Osteoblast (primary cell): ENCODE measurements at regions not wholly inside any gene's neighbourhood (a gene's known extent, or its start where the extent isn't known, plus 50 kb on each side); places are given as distances from the start of the nearest gene placed in this dataset.

ENCODE experiments used
- DNase-seq: peaks from one replicate; pipeline ENCODE4 v3.0.0; 2011; ENCODE audit warnings: low spot score, mixed read lengths; ENCODE audit not compliant: insufficient read length; ENCODE audit errors: missing footprints
- H2AFZ ChIP-seq: 2 replicates; pipeline ENCODE4 v1.6.0; 2011; ENCODE audit warnings: mild to moderate bottlenecking, low read length
- H3K27ac ChIP-seq: 2 replicates; pipeline ENCODE4 v1.5.1; 2011; ENCODE audit warnings: mild to moderate bottlenecking, low read depth, low read length, moderate library complexity
- H3K27me3 ChIP-seq: 2 replicates; pipeline ENCODE4 v1.6.0; 2012; ENCODE audit warnings: mild to moderate bottlenecking, control low read depth, inconsistent platforms, low read length, moderate library complexity; ENCODE audit not compliant: insufficient read depth
- H3K36me3 ChIP-seq: 2 replicates; pipeline ENCODE4 v1.5.1; 2011; ENCODE audit warnings: mild to moderate bottlenecking, low read length, control low read depth, moderate library complexity; ENCODE audit not compliant: insufficient read depth
- H3K4me1 ChIP-seq: 2 replicates; pipeline ENCODE4 v1.5.1; 2011; ENCODE audit warnings: mild to moderate bottlenecking, low read length, control low read depth, moderate library complexity; ENCODE audit not compliant: insufficient read depth
- H3K4me2 ChIP-seq: 2 replicates; pipeline ENCODE4 v1.6.0; 2011; ENCODE audit warnings: mild to moderate bottlenecking, low read length; ENCODE audit not compliant: insufficient read depth
- H3K4me3 ChIP-seq: fragments of 200-600 bp; sonication (generic); 3 replicates; pipeline ENCODE4 v1.5.1; 2012; ENCODE audit warnings: mild to moderate bottlenecking, low read length, inconsistent platforms; ENCODE audit not compliant: insufficient read depth
- H3K79me2 ChIP-seq: 2 replicates; pipeline ENCODE4 v1.6.0; 2012; ENCODE audit warnings: mild to moderate bottlenecking, low read length, control low read depth, inconsistent platforms; ENCODE audit not compliant: insufficient read depth
- H3K9me3 ChIP-seq: 2 replicates; pipeline ENCODE4 v1.5.1; 2011; ENCODE audit warnings: low read depth, low read length, control low read depth
- H4K20me1 ChIP-seq: 2 replicates; pipeline ENCODE4 v1.6.0; 2012; ENCODE audit warnings: mild to moderate bottlenecking, low read length, control low read depth; ENCODE audit not compliant: insufficient read depth
- CTCF ChIP-seq: IDR thresholded peaks from 2 replicates; pipeline ENCODE4 v1.5.1; 2011; ENCODE audit warnings: mild to moderate bottlenecking, low read depth, low read length, moderate library complexity; ENCODE audit errors: extremely low read depth

GRCh38 chr1:232252546-232253118, 377.3 kb downstream of the SIPA1L2 start:
- DNase-seq, result no peak
- no peaks in the 10 kb centered on the region for H4K20me1 ChIP-seq
- no peaks in the 10 kb centered on the region for H3K4me1 ChIP-seq
- H3K36me3 ChIP-seq, result no peaks in the 10 kb centered on the region
- H3K9me3 ChIP-seq, result no peaks in the 10 kb centered on the region
- no peak overlapping the region for H3K4me2 ChIP-seq
- no peak overlapping the region for H3K4me3 ChIP-seq
- H3K27me3 ChIP-seq, result no peaks in the 10 kb centered on the region
- no peak overlapping the region for H3K27ac ChIP-seq
- no peak overlapping the region for H2AFZ ChIP-seq
- TF ChIP-seq CTCF, result no peak
- no peaks in the 10 kb centered on the region for H3K79me2 ChIP-seq

- H3K27me3 ChIP-seq, result no peaks in the 10 kb centered on the region
- TF ChIP-seq CTCF, result no peak
- DNase-seq, result no peak
- H2AFZ ChIP-seq, result no peak overlapping the region
- H3K9me3 ChIP-seq, result no peaks in the 10 kb centered on the region
- H3K27ac ChIP-seq, result no peak overlapping the region
- no peaks in the 10 kb centered on the region for H4K20me1 ChIP-seq
- no peaks in the 10 kb centered on the region for H3K36me3 ChIP-seq
- no peaks in the 10 kb centered on the region for H3K4me1 ChIP-seq
- H3K4me3 ChIP-seq, result no peak overlapping the region
- H3K4me2 ChIP-seq, result no peak overlapping the region
- H3K79me2 ChIP-seq, result no peaks in the 10 kb centered on the region
These were observed 379.1 kb downstream of the SIPA1L2 start for GRCh38 chr1:232250838-232251237.

GRCh38 chr1:232249861-232250777, 379.8 kb downstream of the SIPA1L2 start:
- no peaks in the 10 kb centered on the region for H3K27me3 ChIP-seq
- H3K79me2 ChIP-seq, result no peaks in the 10 kb centered on the region
- H3K36me3 ChIP-seq, result no peaks in the 10 kb centered on the region
- H2AFZ ChIP-seq, result no peak overlapping the region
- no peak for DNase-seq
- H3K27ac ChIP-seq, result no peak overlapping the region
- TF ChIP-seq CTCF, result no peak
- no peaks in the 10 kb centered on the region for H3K9me3 ChIP-seq
- H4K20me1 ChIP-seq, result no peaks in the 10 kb centered on the region
- H3K4me2 ChIP-seq, result no peak overlapping the region
- no peak overlapping the region for H3K4me3 ChIP-seq
- no peaks in the 10 kb centered on the region for H3K4me1 ChIP-seq

GRCh38 chr1:232249339-232249738, 380.6 kb downstream of the SIPA1L2 start:
- no peak overlapping the region for H3K4me2 ChIP-seq

More at GRCh38 chr1:232249339-232249738, 380.6 kb downstream of the SIPA1L2 start:
- no peak for TF ChIP-seq CTCF
- Histone ChIP-seq H3K27me3 (no peaks in the 10 kb centered on the region), H2AFZ (no peak overlapping the region), H3K4me1 (no peaks in the 10 kb centered on the region), H3K36me3 (no peaks in the 10 kb centered on the region), H3K9me3 (no peaks in the 10 kb centered on the region), H3K27ac (no peak overlapping the region), H3K79me2 (no peaks in the 10 kb centered on the region), H3K4me3 (no peak overlapping the region), H4K20me1 (no peaks in the 10 kb centered on the region)
- no peak for DNase-seq
